WTC11 (cell line): ENCODE measurements at regions not wholly inside any gene's neighbourhood (a gene's known extent, or its start where the extent isn't known, plus 50 kb on each side); places are given as distances from the start of the nearest gene placed in this dataset.

ENCODE experiments used
- ATAC-seq: fragments of 200-7000 bp; cut with Tn5 transposase; 2 replicates; pipeline ENCODE4 v1.10.0; 2021; ENCODE audit warnings: mild to moderate bottlenecking, moderate library complexity
- CTCF ChIA-PET: fragments of 300-600 bp; sonication (Branson Sonifier 250); formaldehyde crosslinking; loops from one replicate; lab custom pipeline; 2021; ENCODE audit warnings: antibody characterized with exemption; lab: Charles Lee
- POLR2A ChIA-PET: fragments of 350-600 bp; sonication (Branson Sonifier 250); formaldehyde crosslinking; loops from one replicate; lab custom pipeline; 2021; ENCODE audit warnings: antibody characterized with exemption; lab: Charles Lee
- DNase-seq: peaks from one replicate; pipeline ENCODE4 v3.0.0; 2021; ENCODE audit warnings: low spot score
- H3K27ac Mint-ChIP-seq: 2 replicates; pipeline ENCODE4 v1.8.0; 2021; ENCODE audit warnings: mixed read lengths
- H3K27me3 Mint-ChIP-seq: 2 replicates; pipeline ENCODE4 v1.8.0; 2021; ENCODE audit warnings: low read depth, mild to moderate bottlenecking, moderate library complexity, mixed read lengths
- H3K36me3 Mint-ChIP-seq: 2 replicates; pipeline ENCODE4 v1.8.0; 2021; ENCODE audit warnings: mixed read lengths
- H3K4me1 Mint-ChIP-seq: 2 replicates; pipeline ENCODE4 v1.8.0; 2022; ENCODE audit warnings: mixed read lengths
- H3K4me3 Mint-ChIP-seq: 2 replicates; pipeline ENCODE4 v1.8.0; 2021; ENCODE audit warnings: mild to moderate bottlenecking, moderate library complexity, mixed read lengths
- H3K9me3 Mint-ChIP-seq: 2 replicates; pipeline ENCODE4 v1.8.0; 2021; ENCODE audit warnings: mixed read lengths
- ATF6 ChIP-seq: sonication (generic); formaldehyde crosslinking; IDR thresholded peaks from 2 replicates; pipeline ENCODE4 v1.8.1; 2023; ENCODE audit warnings: mild to moderate bottlenecking, missing genetic modification reagents
- CREB1 ChIP-seq: sonication (generic); formaldehyde crosslinking; IDR thresholded peaks from 2 replicates; pipeline ENCODE4 v1.8.0; 2023; ENCODE audit warnings: mild to moderate bottlenecking, missing genetic modification reagents
- CREM ChIP-seq: sonication (generic); formaldehyde crosslinking; IDR thresholded peaks from 2 replicates; pipeline ENCODE4 v1.8.1; 2022; ENCODE audit warnings: mild to moderate bottlenecking, missing genetic modification reagents, moderate library complexity
- ESRRA ChIP-seq: sonication (generic); formaldehyde crosslinking; IDR thresholded peaks from 2 replicates; pipeline ENCODE4 v1.8.1; 2022; ENCODE audit warnings: mild to moderate bottlenecking, missing genetic modification reagents, borderline replicate concordance
- FOXJ3 ChIP-seq: sonication (generic); formaldehyde crosslinking; IDR thresholded peaks from 2 replicates; pipeline ENCODE4 v1.9.0; 2021; ENCODE audit warnings: missing genetic modification reagents, mild to moderate bottlenecking, borderline replicate concordance
- FOXP1 ChIP-seq: sonication (generic); formaldehyde crosslinking; IDR thresholded peaks from 2 replicates; pipeline ENCODE4 v1.8.0; 2022; ENCODE audit warnings: missing genetic modification reagents, mild to moderate bottlenecking, moderate library complexity, borderline replicate concordance
- KAT7 ChIP-seq: sonication (generic); formaldehyde crosslinking; IDR thresholded peaks from 2 replicates; pipeline ENCODE4 v1.8.1; 2023; ENCODE audit warnings: missing genetic modification reagents, mild to moderate bottlenecking, borderline replicate concordance
- MXD4 ChIP-seq: fragments of 250-450 bp; sonication (Bioruptor Pico); IDR thresholded peaks from 2 replicates; pipeline ENCODE4 v1.8.0; 2021; ENCODE audit warnings: mild to moderate bottlenecking, moderate library complexity, borderline replicate concordance
- NFYB ChIP-seq: sonication (generic); formaldehyde crosslinking; conservative IDR thresholded peaks from 2 replicates; pipeline ENCODE4 v1.8.0; 2022; ENCODE audit warnings: low read depth, missing genetic modification reagents
- NR1H2 ChIP-seq: sonication (generic); formaldehyde crosslinking; IDR thresholded peaks from 2 replicates; pipeline ENCODE4 v1.9.0; 2021; ENCODE audit warnings: mild to moderate bottlenecking, moderate library complexity, missing genetic modification reagents
- NR2C2 ChIP-seq: sonication (generic); formaldehyde crosslinking; IDR thresholded peaks from 2 replicates; pipeline ENCODE4 v1.8.0; 2022; ENCODE audit warnings: mild to moderate bottlenecking, missing genetic modification reagents
- NR3C1 ChIP-seq: sonication (generic); formaldehyde crosslinking; conservative IDR thresholded peaks from 2 replicates; pipeline ENCODE4 v1.8.1; 2023; ENCODE audit warnings: low read depth, mild to moderate bottlenecking, missing genetic modification reagents
- OVOL2 ChIP-seq: fragments of 250-450 bp; sonication (Bioruptor Pico); IDR thresholded peaks from 2 replicates; pipeline ENCODE4 v1.9.0; 2021; ENCODE audit warnings: mild to moderate bottlenecking, borderline replicate concordance
- RORB ChIP-seq: fragments of 250-450 bp; sonication (Bioruptor Pico); IDR thresholded peaks from 2 replicates; pipeline ENCODE4 v1.9.0; 2021; ENCODE audit warnings: mild to moderate bottlenecking
- SMAD3 ChIP-seq: sonication (generic); formaldehyde crosslinking; IDR thresholded peaks from 2 replicates; pipeline ENCODE4 v1.8.0; 2022; ENCODE audit warnings: missing genetic modification reagents, mild to moderate bottlenecking, borderline replicate concordance
- SOX15 ChIP-seq: fragments of 250-450 bp; sonication (Bioruptor Pico); IDR thresholded peaks from 2 replicates; pipeline ENCODE4 v1.9.0; 2021; ENCODE audit warnings: mild to moderate bottlenecking
- TP53 ChIP-seq: sonication (generic); formaldehyde crosslinking; IDR thresholded peaks from 2 replicates; pipeline ENCODE4 v1.8.1; 2023; ENCODE audit warnings: mild to moderate bottlenecking, missing genetic modification reagents
- ZNF121 ChIP-seq: sonication (generic); formaldehyde crosslinking; IDR thresholded peaks from 2 replicates; pipeline ENCODE4 v1.8.0; 2023; ENCODE audit warnings: missing genetic modification reagents
- ZNF263 ChIP-seq: sonication (generic); formaldehyde crosslinking; IDR thresholded peaks from 2 replicates; pipeline ENCODE4 v1.8.1; 2022; ENCODE audit warnings: low read depth, mild to moderate bottlenecking, moderate library complexity, missing genetic modification reagents
- ZNF317 ChIP-seq: sonication (generic); formaldehyde crosslinking; IDR thresholded peaks from 2 replicates; pipeline ENCODE4 v1.8.1; 2023; ENCODE audit warnings: low read depth, mild to moderate bottlenecking, moderate library complexity, missing genetic modification reagents, borderline replicate concordance
- ZNF423 ChIP-seq: fragments of 250-450 bp; sonication (Bioruptor Pico); IDR thresholded peaks from 2 replicates; pipeline ENCODE4 v2.1.2; 2022; ENCODE audit warnings: mild to moderate bottlenecking, moderate library complexity
- ZNF512 ChIP-seq: sonication (generic); formaldehyde crosslinking; IDR thresholded peaks from 2 replicates; pipeline ENCODE4 v1.8.1; 2022; ENCODE audit warnings: missing genetic modification reagents, borderline replicate concordance
- TF ChIP-seq, protein P1 (sequence below): fragments of 250-450 bp; sonication (Bioruptor Pico); IDR thresholded peaks from 2 replicates; pipeline ENCODE4 v1.9.0; 2021; ENCODE audit warnings: mild to moderate bottlenecking
- TF ChIP-seq, protein P2 (sequence below): fragments of 250-450 bp; sonication (Bioruptor Pico); IDR thresholded peaks from 2 replicates; pipeline ENCODE4 v2.1.2; 2022; ENCODE audit warnings: mild to moderate bottlenecking, moderate library complexity

GRCh38 chr6:140318408-140318807 lies 944.0 kb upstream of the CITED2 start:
- ChIA-PET POLR2A (no interaction called here), CTCF (no interaction called here)
- peaks cover 6% of the 10 kb centered on the region for H3K36me3 Mint-ChIP-seq
- H3K4me3 Mint-ChIP-seq = no peak overlapping the region
- H3K27me3 Mint-ChIP-seq = no peaks in the 10 kb centered on the region
- no peak overlapping the region for H3K27ac Mint-ChIP-seq
- H3K4me1 Mint-ChIP-seq = peaks cover 20% of the 10 kb centered on the region
- no peak for TF ChIP-seq ESRRA (CRISPR knock-in tag)
- TF ChIP-seq TP53 (CRISPR knock-in tag) = no peak
- no peak for TF ChIP-seq SMAD3
- TF ChIP-seq CREM (CRISPR knock-in tag) = no peak
- TF ChIP-seq ZNF512 = no peak
- TF ChIP-seq ATF6 (CRISPR knock-in tag) = no peak
- TF ChIP-seq KAT7 (CRISPR knock-in tag) = no peak
- DNase-seq (no peak), ATAC-seq (no peak)
- H3K9me3 Mint-ChIP-seq = peaks cover 12% of the 10 kb centered on the region

GRCh38 chr6:140317950-140318349 lies 943.5 kb upstream of the CITED2 start:
- POLR2A ChIA-PET = no interaction called here
- H3K36me3 Mint-ChIP-seq = peaks cover 8% of the 10 kb centered on the region
- TF ChIP-seq ESRRA (CRISPR knock-in tag) = no peak
- no peak for TF ChIP-seq CREB1 (CRISPR knock-in tag)
- TF ChIP-seq ZNF121 = no peak
- no peak for TF ChIP-seq RORB (CRISPR knock-in tag)
- TF ChIP-seq OVOL2 (CRISPR knock-in tag) = no peak
- no peak for TF ChIP-seq FOXJ3 (CRISPR knock-in tag)
- no peak for TF ChIP-seq NR3C1
- TF ChIP-seq NFYB (CRISPR knock-in tag) = no peak
- no peak for TF ChIP-seq ZNF263
- TF ChIP-seq FOXP1 (CRISPR knock-in tag) = no peak
- TF ChIP-seq, protein P1, sequence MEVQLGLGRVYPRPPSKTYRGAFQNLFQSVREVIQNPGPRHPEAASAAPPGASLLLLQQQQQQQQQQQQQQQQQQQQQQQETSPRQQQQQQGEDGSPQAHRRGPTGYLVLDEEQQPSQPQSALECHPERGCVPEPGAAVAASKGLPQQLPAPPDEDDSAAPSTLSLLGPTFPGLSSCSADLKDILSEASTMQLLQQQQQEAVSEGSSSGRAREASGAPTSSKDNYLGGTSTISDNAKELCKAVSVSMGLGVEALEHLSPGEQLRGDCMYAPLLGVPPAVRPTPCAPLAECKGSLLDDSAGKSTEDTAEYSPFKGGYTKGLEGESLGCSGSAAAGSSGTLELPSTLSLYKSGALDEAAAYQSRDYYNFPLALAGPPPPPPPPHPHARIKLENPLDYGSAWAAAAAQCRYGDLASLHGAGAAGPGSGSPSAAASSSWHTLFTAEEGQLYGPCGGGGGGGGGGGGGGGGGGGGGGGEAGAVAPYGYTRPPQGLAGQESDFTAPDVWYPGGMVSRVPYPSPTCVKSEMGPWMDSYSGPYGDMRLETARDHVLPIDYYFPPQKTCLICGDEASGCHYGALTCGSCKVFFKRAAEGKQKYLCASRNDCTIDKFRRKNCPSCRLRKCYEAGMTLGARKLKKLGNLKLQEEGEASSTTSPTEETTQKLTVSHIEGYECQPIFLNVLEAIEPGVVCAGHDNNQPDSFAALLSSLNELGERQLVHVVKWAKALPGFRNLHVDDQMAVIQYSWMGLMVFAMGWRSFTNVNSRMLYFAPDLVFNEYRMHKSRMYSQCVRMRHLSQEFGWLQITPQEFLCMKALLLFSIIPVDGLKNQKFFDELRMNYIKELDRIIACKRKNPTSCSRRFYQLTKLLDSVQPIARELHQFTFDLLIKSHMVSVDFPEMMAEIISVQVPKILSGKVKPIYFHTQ (CRISPR knock-in tag) = no peak
- no peak for TF ChIP-seq ZNF423 (CRISPR knock-in tag)
- TF ChIP-seq ZNF317 (CRISPR knock-in tag) = no peak
- no peak for TF ChIP-seq NR2C2 (CRISPR knock-in tag)
- TF ChIP-seq, protein P2, sequence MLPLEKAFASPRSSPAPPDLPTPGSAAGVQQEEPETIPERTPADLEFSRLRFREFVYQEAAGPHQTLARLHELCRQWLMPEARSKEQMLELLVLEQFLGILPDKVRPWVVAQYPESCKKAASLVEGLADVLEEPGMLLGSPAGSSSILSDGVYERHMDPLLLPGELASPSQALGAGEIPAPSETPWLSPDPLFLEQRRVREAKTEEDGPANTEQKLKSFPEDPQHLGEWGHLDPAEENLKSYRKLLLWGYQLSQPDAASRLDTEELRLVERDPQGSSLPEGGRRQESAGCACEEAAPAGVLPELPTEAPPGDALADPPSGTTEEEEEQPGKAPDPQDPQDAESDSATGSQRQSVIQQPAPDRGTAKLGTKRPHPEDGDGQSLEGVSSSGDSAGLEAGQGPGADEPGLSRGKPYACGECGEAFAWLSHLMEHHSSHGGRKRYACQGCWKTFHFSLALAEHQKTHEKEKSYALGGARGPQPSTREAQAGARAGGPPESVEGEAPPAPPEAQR (CRISPR knock-in tag) = no peak
- TF ChIP-seq SOX15 (CRISPR knock-in tag) = no peak
- no peak for TF ChIP-seq NR1H2 (CRISPR knock-in tag)
- TF ChIP-seq MXD4 (CRISPR knock-in tag) = no peak

More at GRCh38 chr6:140317950-140318349, 943.5 kb upstream of the CITED2 start:
- Mint-ChIP-seq H3K9me3 (peaks cover 15% of the 10 kb centered on the region), H3K27me3 (no peaks in the 10 kb centered on the region), H3K4me1 (peaks cover 21% of the 10 kb centered on the region), H3K4me3 (no peak overlapping the region), H3K27ac (no peak overlapping the region)
- no peak for ATAC-seq
- no peak for DNase-seq
- CTCF ChIA-PET = no interaction called here
